HEK293T (cell line): ENCODE measurements at regions not wholly inside any gene's neighbourhood (a gene's known extent, or its start where the extent isn't known, plus 50 kb on each side); places are given as distances from the start of the nearest gene placed in this dataset.

Experiments used
- FOXK2 ChIP-seq: fragments of 450-650 bp; IDR thresholded peaks from 2 replicates; pipeline ENCODE4 v1.6.1; 2016; ENCODE audit warnings: mild to moderate bottlenecking
- SP1 ChIP-seq: fragments of 450-650 bp; IDR thresholded peaks from 2 replicates; pipeline ENCODE4 v1.6.1; 2017
- ZNF384 ChIP-seq: fragments of 450-650 bp; IDR thresholded peaks from 2 replicates; pipeline ENCODE4 v1.6.1; 2016

DNA sequence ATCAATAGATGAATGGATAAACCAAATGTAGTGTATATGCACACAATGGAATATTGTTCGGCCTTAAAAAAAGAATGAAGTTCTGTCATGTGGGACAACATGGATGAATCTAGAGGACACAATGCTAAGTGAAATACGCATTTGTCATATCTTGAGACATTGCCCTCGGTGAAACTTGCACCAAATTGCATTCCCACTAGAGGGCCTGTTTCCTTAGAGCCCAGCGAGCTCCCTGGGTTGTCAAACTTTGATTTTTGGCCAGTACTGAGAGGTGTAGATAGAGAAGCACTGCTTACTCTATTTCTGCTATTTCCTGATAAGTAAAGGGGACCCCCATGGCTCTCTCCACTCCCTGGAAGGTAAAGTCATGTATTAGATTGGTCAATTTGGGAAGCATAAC is 157.1 kb downstream of the GPAM start:
- TF ChIP-seq SP1 (no peak), ZNF384 (no peak), FOXK2 (no peak)
